A549 (cell line): ENCODE measurements at regions not wholly inside any gene's neighbourhood (a gene's known extent, or its start where the extent isn't known, plus 50 kb on each side); places are given as distances from the start of the nearest gene placed in this dataset.
A peak's percentile ranks its signal among the peaks of the same experiment; 100 is the strongest.

Experiments
- ATAC-seq, 2 experiments: fragments of 200-7000 bp in 1 of 2; fragments of >200 bp in 1 of 2; cut with Nextera tagmentation in 1 of 2; cut with Tn5 transposase in 1 of 2; 3 replicates each; pipeline versions ENCODE4 v1.8.0 to v1.9.1; 2018 to 2020; ENCODE audit warnings: mild to moderate bottlenecking in 1 of 2, moderate library complexity in 1 of 2
- CTCF ChIA-PET: fragments of 300-600 bp; sonication (Branson Sonifier 250); formaldehyde crosslinking; extraction: SDS; loops from one replicate; lab custom pipeline; 2021; ENCODE audit warnings: antibody characterized with exemption, inconsistent platforms; lab: Yijun Ruan, JAX
- POLR2A ChIA-PET: fragments of 350-600 bp; formaldehyde crosslinking; extraction: SDS; loops from one replicate; lab custom pipeline; 2021; ENCODE audit warnings: antibody characterized with exemption, inconsistent platforms; lab: Yijun Ruan, JAX
- DNase-seq, 2 experiments: peaks; one replicate each; pipeline versions ENCODE4 v3.0.0 to v3.0.0-alpha.2; 2011 to 2016; ENCODE audit warnings: low read depth in 1 of 2, low spot score in 1 of 2
- FAIRE-seq: peaks from 2 replicates; lab custom pipeline; 2011; peaks lifted over from hg19 to GRCh38; lab: Jason Lieb, UNC
- H3K27ac ChIP-seq, 2 experiments: fragments of >200 bp; sonication (Bioruptor Twin); formaldehyde crosslinking; 3 replicates each; pipeline ENCODE4 v1.5.1; 2016 to 2017
- H3K4me1 ChIP-seq: fragments of >200 bp; sonication (Bioruptor Twin); formaldehyde crosslinking; 3 replicates; pipeline ENCODE4 v1.6.1; 2016
- H3K4me2 ChIP-seq: fragments of >200 bp; sonication (Bioruptor Twin); formaldehyde crosslinking; 3 replicates; pipeline ENCODE4 v1.6.1; 2016
- H3K4me3 ChIP-seq: fragments of >200 bp; sonication (Bioruptor Twin); formaldehyde crosslinking; 3 replicates; pipeline ENCODE4 v1.5.1; 2016
- H3K9me3 ChIP-seq: fragments of >200 bp; sonication (Bioruptor Twin); formaldehyde crosslinking; 3 replicates; pipeline ENCODE4 v1.6.1; 2016
- CHD4 ChIP-seq: fragments of 200-600 bp; sonication (generic); IDR thresholded peaks from 2 replicates; pipeline ENCODE4 v1.6.1; 2016; ENCODE audit warnings: antibody characterized with exemption, mild to moderate bottlenecking, borderline replicate concordance
- FOXS1 ChIP-seq: fragments of 250-450 bp; sonication (Bioruptor Pico); IDR thresholded peaks from 2 replicates; pipeline ENCODE4 v1.5.0; 2020; ENCODE audit warnings: mild to moderate bottlenecking, moderate library complexity
- HOXA7 ChIP-seq: fragments of 250-450 bp; sonication (Bioruptor Pico); IDR thresholded peaks from 2 replicates; pipeline ENCODE4 v1.5.0; 2020; ENCODE audit warnings: mild to moderate bottlenecking, moderate library complexity
- HOXB5 ChIP-seq: fragments of 250-450 bp; sonication (Bioruptor Pico); IDR thresholded peaks from 2 replicates; pipeline ENCODE4 v1.5.0; 2020; ENCODE audit warnings: mild to moderate bottlenecking, moderate library complexity
- JUNB ChIP-seq: fragments of >200 bp; sonication (Bioruptor Twin); formaldehyde crosslinking; IDR thresholded peaks from 2 replicates; pipeline ENCODE4 v1.6.1; 2016
- KDM5A ChIP-seq: fragments of 200-600 bp; sonication (generic); IDR thresholded peaks from 2 replicates; pipeline ENCODE4 v1.6.1; 2016; ENCODE audit warnings: antibody characterized with exemption, mild to moderate bottlenecking
- MAFK ChIP-seq: fragments of 450-650 bp; IDR thresholded peaks from 2 replicates; pipeline ENCODE4 v1.6.1; 2014; ENCODE audit not compliant: partially characterized antibody
- RARB ChIP-seq: fragments of 250-450 bp; sonication (Bioruptor Pico); IDR thresholded peaks from 2 replicates; pipeline ENCODE4 v1.8.0; 2021; ENCODE audit warnings: mild to moderate bottlenecking, moderate library complexity
- ZC3H11A ChIP-seq: fragments of 450-650 bp; IDR thresholded peaks from 2 replicates; pipeline ENCODE4 v1.6.1; 2014; ENCODE audit warnings: antibody characterized with exemption, mild to moderate bottlenecking
- WGBS: methylation state at CpG from one replicate; pipeline ENCODE4 v1.1.6; 2017; ENCODE audit errors: missing lambda C conversion rate; 5-methylcytosine and 5-hydroxymethylcytosine counted together
- TF ChIP-seq, protein P1 (sequence below): fragments of 150-350 bp; IDR thresholded peaks from 2 replicates; pipeline ENCODE4 v1.6.1; 2014; ENCODE audit warnings: low read depth, mild to moderate bottlenecking, low read length
- TF ChIP-seq, protein P2 (sequence below): IDR thresholded peaks from 2 replicates; pipeline ENCODE4 v1.6.1; 2012
- TF ChIP-seq, protein P3 (sequence below): IDR thresholded peaks from 2 replicates; pipeline ENCODE4 v1.6.1; 2012; ENCODE audit warnings: low read depth, borderline replicate concordance

DNA sequence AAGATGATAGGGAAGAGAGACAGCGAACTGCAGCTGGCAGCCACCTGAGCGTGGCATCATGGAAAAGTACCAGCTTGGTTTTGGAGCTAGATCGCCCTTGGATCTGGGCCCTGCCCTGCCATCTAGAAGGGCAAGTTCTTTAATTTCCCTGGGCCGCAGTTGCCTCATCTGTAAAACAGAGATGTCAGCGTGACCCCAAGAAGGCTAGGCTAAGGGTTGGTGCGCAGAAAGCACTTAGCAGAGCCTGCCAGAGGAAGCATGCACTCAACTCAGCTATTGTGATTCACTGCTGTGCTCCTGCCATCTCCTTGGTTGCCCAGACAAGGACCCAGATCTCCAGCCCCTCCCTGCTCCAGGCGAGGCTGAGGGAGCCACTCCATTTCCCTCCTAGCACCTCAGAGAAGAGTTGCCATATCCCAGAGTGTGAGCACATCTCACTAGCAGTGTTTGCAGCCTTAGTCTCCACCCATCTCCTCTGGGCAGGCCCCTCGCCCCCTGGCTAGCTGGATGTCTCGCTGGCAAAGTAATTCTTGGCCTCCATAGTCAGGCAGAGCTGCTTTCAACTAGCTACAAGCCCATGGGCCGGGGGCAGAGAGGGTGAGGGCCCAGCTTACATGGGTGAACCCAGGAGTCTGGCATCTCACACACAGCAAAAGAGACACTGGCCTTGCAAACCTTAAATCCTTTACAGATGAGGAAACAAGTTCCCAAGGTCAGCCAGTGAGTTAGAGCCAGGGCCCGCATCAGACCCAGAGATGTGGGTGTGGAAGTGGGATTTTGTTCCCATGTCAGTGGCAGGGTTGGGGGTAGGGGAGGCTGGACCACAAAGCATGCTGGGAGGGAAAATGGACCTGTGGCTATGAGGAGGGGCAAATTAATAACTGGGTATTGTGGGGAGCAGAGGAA lies 280.7 kb upstream of the TLE3 start:
- H3K9me3 ChIP-seq = 0 out of 3 replicates have a peak, but pooled peaks cover 4% of the 10 kb centered on the region
- DNase-seq = no peak
- POLR2A ChIA-PET = no interaction called here
- H3K4me2 ChIP-seq = no peak overlapping the region
- TF ChIP-seq HOXA7 (CRISPR knock-in tag) (no peak), FOXS1 (CRISPR knock-in tag) (no peak), JUNB (no peak), RARB (CRISPR knock-in tag) (no peak), HOXB5 (CRISPR knock-in tag) (no peak)
- H3K4me1 ChIP-seq = peaks cover 37% of the 10 kb centered on the region
- peak overlapping the region in 1 of 2 experiments; percentile 54; a peak in 3 of 6 replicates for H3K27ac ChIP-seq
- FAIRE-seq = no peak
- WGBS = 76% methylated on average over 11 of the region's 11 CpGs
- ATAC-seq = no peak
- CTCF ChIA-PET = interaction anchor here (0.8 kb wide), 1 partner anchor 86 kb away, joined by 3 read pairs; no protein-coding TSS in a partner anchor
- H3K4me3 ChIP-seq = no peak overlapping the region

DNA sequence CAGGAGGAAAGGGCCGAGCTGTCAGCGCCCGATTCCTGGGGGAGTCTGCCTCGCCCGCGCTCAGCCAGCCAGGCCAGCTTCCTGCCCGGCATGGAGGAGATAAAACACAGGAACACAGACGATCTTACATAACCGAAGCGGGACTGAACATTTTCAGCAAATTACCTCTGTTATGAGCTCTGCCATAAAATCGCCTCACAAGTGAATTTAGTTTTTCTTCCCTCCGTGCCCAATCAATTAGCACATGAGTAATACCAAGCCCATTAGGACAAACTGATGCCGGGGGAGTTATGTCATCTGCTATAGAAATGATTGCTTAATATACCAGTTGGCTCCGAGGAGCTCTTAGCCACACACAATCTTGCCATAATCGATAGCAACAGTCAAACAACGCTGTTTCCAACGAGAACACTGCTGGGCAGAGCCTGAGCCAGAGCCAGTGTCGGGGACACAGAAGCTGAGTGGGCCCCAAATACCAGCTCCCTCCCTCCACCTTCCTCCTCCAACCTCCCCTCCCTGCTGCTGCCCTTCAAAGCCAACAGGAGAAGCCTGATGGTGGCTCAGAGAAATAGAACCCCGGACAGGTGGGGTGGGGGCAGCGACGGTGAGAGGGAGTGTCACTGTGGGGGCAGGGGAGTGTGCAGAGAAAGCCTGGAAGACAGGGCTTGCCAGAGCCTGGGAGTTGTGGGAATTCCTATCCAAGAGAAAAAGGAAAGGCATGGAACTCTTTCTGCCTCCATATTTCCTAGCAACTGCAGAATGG lies 279.4 kb upstream of the TLE3 start:
- DNase-seq (no peak), FAIRE-seq (no peak), ATAC-seq (no peak)
- CTCF ChIA-PET = interaction anchor here (1.0 to 1.9 kb wide), 6 partner anchors 8 to 245 kb away, joined by 3 to 8 read pairs (median 4); no protein-coding TSS in a partner anchor
- TF ChIP-seq KDM5A = no peak
- no peak for TF ChIP-seq CHD4
- TF ChIP-seq, protein P1, sequence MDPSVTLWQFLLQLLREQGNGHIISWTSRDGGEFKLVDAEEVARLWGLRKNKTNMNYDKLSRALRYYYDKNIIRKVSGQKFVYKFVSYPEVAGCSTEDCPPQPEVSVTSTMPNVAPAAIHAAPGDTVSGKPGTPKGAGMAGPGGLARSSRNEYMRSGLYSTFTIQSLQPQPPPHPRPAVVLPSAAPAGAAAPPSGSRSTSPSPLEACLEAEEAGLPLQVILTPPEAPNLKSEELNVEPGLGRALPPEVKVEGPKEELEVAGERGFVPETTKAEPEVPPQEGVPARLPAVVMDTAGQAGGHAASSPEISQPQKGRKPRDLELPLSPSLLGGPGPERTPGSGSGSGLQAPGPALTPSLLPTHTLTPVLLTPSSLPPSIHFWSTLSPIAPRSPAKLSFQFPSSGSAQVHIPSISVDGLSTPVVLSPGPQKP = no peak
- TF ChIP-seq, protein P2, sequence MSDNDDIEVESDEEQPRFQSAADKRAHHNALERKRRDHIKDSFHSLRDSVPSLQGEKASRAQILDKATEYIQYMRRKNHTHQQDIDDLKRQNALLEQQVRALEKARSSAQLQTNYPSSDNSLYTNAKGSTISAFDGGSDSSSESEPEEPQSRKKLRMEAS = no peak
- no peak for TF ChIP-seq ZC3H11A
- TF ChIP-seq, protein P3, sequence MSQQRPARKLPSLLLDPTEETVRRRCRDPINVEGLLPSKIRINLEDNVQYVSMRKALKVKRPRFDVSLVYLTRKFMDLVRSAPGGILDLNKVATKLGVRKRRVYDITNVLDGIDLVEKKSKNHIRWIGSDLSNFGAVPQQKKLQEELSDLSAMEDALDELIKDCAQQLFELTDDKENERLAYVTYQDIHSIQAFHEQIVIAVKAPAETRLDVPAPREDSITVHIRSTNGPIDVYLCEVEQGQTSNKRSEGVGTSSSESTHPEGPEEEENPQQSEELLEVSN = no peak
- no peak for TF ChIP-seq MAFK
- TF ChIP-seq JUNB = no peak
- TF ChIP-seq, all 56 proteins: peak for 0
- POLR2A ChIA-PET = no interaction called here
- Histone ChIP-seq H3K4me3 (no peak overlapping the region), H3K9me3 (0 out of 3 replicates have a peak, but pooled peaks cover 4% of the 10 kb centered on the region), H3K4me2 (no peak overlapping the region), H3K27ac (peak overlapping the region in 1 of 2 experiments; percentile 34; a peak in 1 of 6 replicates), H3K4me1 (peaks cover 37% of the 10 kb centered on the region)
- WGBS = 81% methylated on average over 21 of the region's 21 CpGs

DNA sequence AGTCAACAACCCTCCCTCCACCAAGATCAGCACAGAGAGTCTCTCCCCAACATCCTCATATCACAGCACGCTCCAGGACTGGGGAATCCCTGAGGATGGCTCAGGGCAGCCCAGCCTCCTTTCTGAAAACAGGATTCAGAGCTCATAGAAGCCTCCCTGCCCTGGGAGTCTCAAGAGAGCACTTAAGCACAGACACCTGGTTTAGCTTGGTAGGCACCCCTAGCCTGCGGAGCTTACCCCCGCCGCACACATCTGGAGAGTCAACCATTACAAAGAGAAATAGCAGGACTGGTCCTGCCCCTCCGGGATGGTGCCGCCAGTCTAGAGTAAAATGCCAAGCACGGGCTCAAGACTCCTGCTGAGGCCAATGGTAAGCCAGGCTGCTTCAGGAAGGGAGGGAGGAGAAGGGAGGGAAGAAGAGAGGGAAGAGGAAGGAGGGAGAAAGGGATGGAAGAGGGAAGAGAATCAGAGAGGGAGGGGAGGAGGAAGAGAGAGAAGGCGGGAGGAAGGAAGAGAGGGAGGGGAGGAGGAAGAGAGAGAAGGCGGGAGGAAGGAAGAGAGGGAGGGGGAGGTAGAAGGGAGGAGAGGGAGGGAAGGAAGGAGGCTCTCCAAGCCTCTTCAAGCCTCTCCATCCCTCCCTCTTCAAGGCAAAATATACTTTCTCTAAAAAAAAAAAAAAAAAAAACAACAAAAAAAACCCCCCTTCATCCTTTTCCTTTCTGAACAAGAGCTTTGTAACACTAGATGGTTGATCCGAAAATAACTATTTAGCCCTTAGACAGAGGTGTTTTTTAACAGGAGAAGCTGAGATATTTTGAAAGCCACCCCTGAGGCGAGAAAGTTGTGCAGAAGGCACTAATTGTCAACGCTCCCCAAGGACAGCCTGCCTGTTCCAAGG lies 278.6 kb upstream of the TLE3 start:
- Histone ChIP-seq H3K4me3 (no peak overlapping the region), H3K27ac (peak overlapping the region; percentile 76 to 85; a peak in 5 of 6 replicates), H3K4me1 (peaks cover 37% of the 10 kb centered on the region)
- POLR2A ChIA-PET = no interaction called here
- DNase-seq (no peak), ATAC-seq (peak; percentile 26 to 33; a peak in 3 of 6 replicates)
- TF ChIP-seq JUNB = no peak
- TF ChIP-seq, protein P2 = no peak
- TF ChIP-seq, all 56 proteins: peak for 0
- CTCF ChIA-PET = interaction anchor here (1.0 to 2.1 kb wide), 12 partner anchors 8 to 244 kb away, joined by 3 to 8 read pairs (median 3); no protein-coding TSS in a partner anchor
- Histone ChIP-seq H3K4me2 (peak overlapping the region; percentile 59), H3K9me3 (0 out of 3 replicates have a peak, but pooled peaks cover 4% of the 10 kb centered on the region)
- no peak for FAIRE-seq
- WGBS = 80% methylated on average over 12 of the region's 12 CpGs
